Astrocyte (in vitro differentiated cells and primary cell): ENCODE measurements at regions not wholly inside any gene's neighbourhood (a gene's known extent, or its start where the extent isn't known, plus 50 kb on each side); places are given as distances from the start of the nearest gene placed in this dataset.

Experiments used
- DNase-seq: peaks from one replicate; pipeline ENCODE4 v3.0.0-alpha.2; 2010; ENCODE audit warnings: low read depth
- FAIRE-seq: peaks from 2 replicates; lab custom pipeline; 2011; peaks lifted over from hg19 to GRCh38; lab: Jason Lieb, UNC
- H2AFZ ChIP-seq: 2 replicates; pipeline ENCODE4 v1.6.0; 2012; ENCODE audit warnings: low read depth, low read length, inconsistent platforms
- H3K27ac ChIP-seq: 2 replicates; pipeline ENCODE4 v1.5.1; 2011; ENCODE audit warnings: low read depth, low read length, inconsistent platforms
- H3K27me3 ChIP-seq: 2 replicates; pipeline ENCODE4 v1.6.0; 2011; ENCODE audit warnings: low read length, inconsistent platforms; ENCODE audit not compliant: insufficient read depth
- H3K36me3 ChIP-seq: 2 replicates; pipeline ENCODE4 v1.5.1; 2011; ENCODE audit warnings: low read length, inconsistent platforms; ENCODE audit not compliant: insufficient read depth
- H3K4me1 ChIP-seq: 2 replicates; pipeline ENCODE4 v1.5.1; 2011; ENCODE audit warnings: low read length, inconsistent platforms; ENCODE audit not compliant: insufficient read depth
- H3K4me2 ChIP-seq: 2 replicates; pipeline ENCODE4 v1.6.0; 2012; ENCODE audit warnings: low read length, inconsistent platforms
- H3K4me3 ChIP-seq: 2 replicates; pipeline ENCODE4 v1.5.1; 2011; ENCODE audit warnings: low read depth, mild to moderate bottlenecking, low read length, inconsistent platforms; ENCODE audit not compliant: insufficient read depth
- H3K79me2 ChIP-seq: 2 replicates; pipeline ENCODE4 v1.6.0; 2012; ENCODE audit warnings: mild to moderate bottlenecking, low read length, inconsistent platforms; ENCODE audit not compliant: insufficient read depth
- H3K9ac ChIP-seq: 2 replicates; pipeline ENCODE4 v1.6.0; 2012; ENCODE audit warnings: mild to moderate bottlenecking, low read length, inconsistent platforms
- H3K9me3 ChIP-seq: 2 replicates; pipeline ENCODE4 v1.5.1; 2012; ENCODE audit warnings: low read depth, mild to moderate bottlenecking, low read length, inconsistent platforms; ENCODE audit not compliant: insufficient read depth
- H4K20me1 ChIP-seq: 2 replicates; pipeline ENCODE4 v1.6.0; 2012; ENCODE audit warnings: low read length, inconsistent platforms; ENCODE audit not compliant: insufficient read depth
- H3K27ac Mint-ChIP-seq: one replicate; pipeline ENCODE4 v1.8.0; 2021; ENCODE audit warnings: mild to moderate bottlenecking, mixed read lengths; ENCODE audit not compliant: unreplicated experiment
- H3K27me3 Mint-ChIP-seq: one replicate; pipeline ENCODE4 v1.8.0; 2021; ENCODE audit warnings: low read depth, mixed read lengths; ENCODE audit not compliant: unreplicated experiment
- H3K36me3 Mint-ChIP-seq: one replicate; pipeline ENCODE4 v1.8.0; 2021; ENCODE audit warnings: low read depth, mixed read lengths; ENCODE audit not compliant: unreplicated experiment
- H3K4me1 Mint-ChIP-seq: one replicate; pipeline ENCODE4 v1.8.0; 2021; ENCODE audit warnings: low read depth, mixed read lengths; ENCODE audit not compliant: unreplicated experiment
- H3K4me3 Mint-ChIP-seq: one replicate; pipeline ENCODE4 v1.8.0; 2021; ENCODE audit warnings: mild to moderate bottlenecking, moderate library complexity, mixed read lengths; ENCODE audit not compliant: unreplicated experiment
- H3K9me3 Mint-ChIP-seq: one replicate; pipeline ENCODE4 v1.8.0; 2021; ENCODE audit warnings: mild to moderate bottlenecking, mixed read lengths; ENCODE audit not compliant: unreplicated experiment
- EZH2 ChIP-seq: IDR thresholded peaks from 2 replicates; pipeline ENCODE4 v1.6.1; 2012; ENCODE audit warnings: mild to moderate bottlenecking, low read length, inconsistent platforms; ENCODE audit not compliant: insufficient read depth
- TF ChIP-seq, protein P1 (sequence below): IDR thresholded peaks from 2 replicates; pipeline ENCODE4 v1.5.1; 2011; ENCODE audit warnings: low read depth, mild to moderate bottlenecking, inconsistent platforms, low read length, moderate library complexity; ENCODE audit not compliant: insufficient read depth

DNA sequence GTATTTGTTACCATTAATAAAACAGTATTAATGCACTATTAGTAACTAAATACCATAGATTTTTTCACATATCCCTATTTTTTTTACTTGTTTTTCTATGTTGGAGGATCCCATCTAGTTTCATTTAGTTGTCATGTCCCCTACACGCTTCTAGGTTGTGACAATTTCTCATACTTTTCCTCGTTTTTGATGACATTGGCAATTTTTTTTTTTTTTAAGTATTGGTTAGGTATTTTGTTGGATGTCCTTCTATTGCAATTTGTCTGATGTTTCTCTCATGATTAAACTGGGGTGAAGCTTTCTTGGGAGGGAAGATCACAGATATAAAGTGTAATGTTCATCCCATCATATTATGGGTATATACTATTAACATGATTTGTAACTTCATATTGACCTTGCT is 409.1 kb upstream of the CNTN6 start:
- Histone ChIP-seq H3K4me2 (no peak overlapping the region), H3K9ac (no peak overlapping the region), H3K79me2 (no peaks in the 10 kb centered on the region), H3K36me3 (no peaks in the 10 kb centered on the region), H3K4me3 (no peak overlapping the region), H3K4me1 (no peaks in the 10 kb centered on the region), H3K27ac (no peak overlapping the region), H2AFZ (no peak overlapping the region), H3K9me3 (no peaks in the 10 kb centered on the region), H4K20me1 (no peaks in the 10 kb centered on the region), H3K27me3 (no peaks in the 10 kb centered on the region)
- no peaks in the 10 kb centered on the region for H3K4me1 Mint-ChIP-seq
- no peaks in the 10 kb centered on the region for H3K9me3 Mint-ChIP-seq
- H3K4me3 Mint-ChIP-seq = no peak overlapping the region
- TF ChIP-seq, protein P1, sequence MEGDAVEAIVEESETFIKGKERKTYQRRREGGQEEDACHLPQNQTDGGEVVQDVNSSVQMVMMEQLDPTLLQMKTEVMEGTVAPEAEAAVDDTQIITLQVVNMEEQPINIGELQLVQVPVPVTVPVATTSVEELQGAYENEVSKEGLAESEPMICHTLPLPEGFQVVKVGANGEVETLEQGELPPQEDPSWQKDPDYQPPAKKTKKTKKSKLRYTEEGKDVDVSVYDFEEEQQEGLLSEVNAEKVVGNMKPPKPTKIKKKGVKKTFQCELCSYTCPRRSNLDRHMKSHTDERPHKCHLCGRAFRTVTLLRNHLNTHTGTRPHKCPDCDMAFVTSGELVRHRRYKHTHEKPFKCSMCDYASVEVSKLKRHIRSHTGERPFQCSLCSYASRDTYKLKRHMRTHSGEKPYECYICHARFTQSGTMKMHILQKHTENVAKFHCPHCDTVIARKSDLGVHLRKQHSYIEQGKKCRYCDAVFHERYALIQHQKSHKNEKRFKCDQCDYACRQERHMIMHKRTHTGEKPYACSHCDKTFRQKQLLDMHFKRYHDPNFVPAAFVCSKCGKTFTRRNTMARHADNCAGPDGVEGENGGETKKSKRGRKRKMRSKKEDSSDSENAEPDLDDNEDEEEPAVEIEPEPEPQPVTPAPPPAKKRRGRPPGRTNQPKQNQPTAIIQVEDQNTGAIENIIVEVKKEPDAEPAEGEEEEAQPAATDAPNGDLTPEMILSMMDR = no peak
- no peak for TF ChIP-seq EZH2
- DNase-seq = no peak
- H3K36me3 Mint-ChIP-seq = no peaks in the 10 kb centered on the region
- H3K27ac Mint-ChIP-seq = no peak overlapping the region
- H3K27me3 Mint-ChIP-seq = no peaks in the 10 kb centered on the region
- no peak for FAIRE-seq

DNA sequence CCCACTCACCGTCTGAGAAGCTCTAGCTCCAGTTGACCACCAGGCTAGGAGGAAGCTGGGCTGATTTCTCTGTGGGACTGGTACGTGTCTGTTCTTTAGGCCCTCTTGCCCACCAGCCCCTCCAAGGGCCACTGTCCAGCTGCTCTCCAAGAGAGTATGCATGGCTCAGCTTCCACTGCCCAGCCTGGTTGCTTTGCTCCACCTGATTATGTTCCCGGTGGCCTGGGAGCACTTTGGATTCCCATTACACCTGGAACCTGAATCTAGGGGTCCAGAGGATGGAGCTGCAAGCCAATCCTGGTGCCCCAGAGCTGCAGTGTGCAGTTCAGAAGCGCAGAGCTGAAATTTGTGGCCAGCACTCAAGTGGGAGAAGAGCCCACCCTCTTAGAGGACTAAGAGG is 402.1 kb upstream of the CNTN6 start:
- no peaks in the 10 kb centered on the region for H3K27me3 ChIP-seq
- H3K79me2 ChIP-seq = no peaks in the 10 kb centered on the region
- H3K4me3 ChIP-seq = no peak overlapping the region
- H3K27ac ChIP-seq = no peak overlapping the region
- TF ChIP-seq EZH2 = no peak
- TF ChIP-seq, protein P1 = no peak
- no peaks in the 10 kb centered on the region for H3K36me3 ChIP-seq
- no peak for DNase-seq
- no peak overlapping the region for H3K9ac ChIP-seq
- Mint-ChIP-seq H3K27ac (no peak overlapping the region), H3K9me3 (peaks cover 4% of the 10 kb centered on the region), H3K36me3 (no peaks in the 10 kb centered on the region), H3K4me1 (no peaks in the 10 kb centered on the region), H3K4me3 (no peak overlapping the region), H3K27me3 (no peaks in the 10 kb centered on the region)
- no peak overlapping the region for H2AFZ ChIP-seq
- H3K9me3 ChIP-seq = peaks cover 8% of the 10 kb centered on the region
- H4K20me1 ChIP-seq = no peaks in the 10 kb centered on the region
- H3K4me2 ChIP-seq = no peak overlapping the region
- no peaks in the 10 kb centered on the region for H3K4me1 ChIP-seq
- FAIRE-seq = no peak

DNA sequence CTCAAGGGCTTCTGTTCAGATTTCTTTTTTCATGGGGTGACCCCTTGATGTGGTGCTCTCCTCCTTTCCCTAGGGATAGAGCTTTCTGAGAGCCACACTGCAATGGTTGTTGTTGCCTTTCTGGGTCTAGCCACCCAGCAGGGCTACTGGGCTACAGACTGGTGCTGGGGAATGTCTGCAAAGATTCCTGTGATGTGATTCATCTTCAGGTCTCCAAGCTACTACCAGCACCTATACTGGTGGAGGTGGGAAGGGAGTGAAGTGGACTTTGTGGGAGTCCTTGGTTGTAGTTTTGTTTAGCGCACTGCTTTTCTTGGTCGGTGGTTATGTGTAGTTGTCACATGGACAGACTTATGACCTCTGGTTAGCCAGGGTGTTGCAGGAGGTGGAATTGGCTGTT is 392.3 kb upstream of the CNTN6 start:
- no peak overlapping the region for H3K27ac Mint-ChIP-seq
- no peak for TF ChIP-seq EZH2
- TF ChIP-seq, protein P1 = no peak
- Histone ChIP-seq H3K79me2 (no peaks in the 10 kb centered on the region), H3K4me1 (no peaks in the 10 kb centered on the region), H3K27me3 (no peaks in the 10 kb centered on the region), H3K9me3 (peaks cover 7% of the 10 kb centered on the region), H2AFZ (no peak overlapping the region), H3K36me3 (no peaks in the 10 kb centered on the region), H3K27ac (no peak overlapping the region), H4K20me1 (no peaks in the 10 kb centered on the region), H3K4me3 (no peak overlapping the region), H3K4me2 (no peak overlapping the region), H3K9ac (no peak overlapping the region)
- no peaks in the 10 kb centered on the region for H3K9me3 Mint-ChIP-seq
- H3K36me3 Mint-ChIP-seq = no peaks in the 10 kb centered on the region
- FAIRE-seq (no peak), DNase-seq (no peak)
- H3K27me3 Mint-ChIP-seq = no peaks in the 10 kb centered on the region
- H3K4me3 Mint-ChIP-seq = no peak overlapping the region
- H3K4me1 Mint-ChIP-seq = no peaks in the 10 kb centered on the region
